GM19397 (cell line): ENCODE measurements at regions not wholly inside any gene's neighbourhood (a gene's known extent, or its start where the extent isn't known, plus 50 kb on each side); places are given as distances from the start of the nearest gene placed in this dataset.
"Not testable (repeated sequence)": the region's sequence is repeated elsewhere in the genome, so short reads cannot be mapped to it uniquely, and the experiment has no call there.

ENCODE experiments used
- ATAC-seq: cut with Tn5 transposase; IDR thresholded peaks from one replicate; pipeline ENCODE4 v1.9.1; 2021; ENCODE audit warnings: mild to moderate bottlenecking, moderate library complexity; ENCODE audit not compliant: unreplicated experiment

DNA sequence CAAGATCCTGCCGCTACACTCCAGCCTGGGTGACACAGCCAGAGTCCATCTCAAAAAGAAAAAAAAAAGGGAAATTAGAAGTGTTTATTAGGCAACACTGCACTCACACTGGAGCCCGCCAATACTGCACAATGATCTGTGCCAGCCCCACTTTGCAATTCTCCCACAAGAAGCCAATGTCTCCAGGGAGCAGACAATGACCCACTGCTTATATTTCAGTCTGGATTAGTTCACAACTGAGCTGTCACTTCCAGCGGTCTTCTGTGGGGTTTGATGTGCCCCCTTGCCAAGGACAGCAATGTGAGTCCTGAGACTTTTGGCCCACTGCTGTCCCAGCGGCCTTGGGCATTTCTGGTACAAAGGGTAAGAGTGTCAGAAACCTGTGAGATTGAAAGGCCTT, 85.6 kb upstream of the PPM1B start:
- ATAC-seq, result no peak

DNA sequence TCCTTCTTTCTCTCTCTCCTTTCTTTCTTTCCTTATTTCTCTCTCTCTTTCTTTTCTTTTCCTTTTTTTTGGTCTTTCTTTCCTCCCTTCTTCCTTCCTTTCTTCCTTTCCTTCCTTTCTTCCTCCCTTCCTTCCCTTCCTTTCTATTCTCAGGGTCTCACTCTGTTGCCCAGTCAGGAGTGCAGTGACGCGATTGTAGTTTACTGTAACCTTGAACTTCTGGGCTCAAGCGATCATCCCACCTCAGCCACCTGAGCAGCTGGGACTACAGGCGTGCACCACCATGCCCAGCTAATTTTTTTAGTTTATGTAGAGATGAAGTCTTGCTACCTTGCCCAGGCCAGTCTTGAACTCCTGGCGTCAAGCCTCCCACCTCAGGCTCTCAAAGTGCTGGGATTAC, 83.8 kb upstream of the PPM1B start:
- ATAC-seq, result no peak

DNA sequence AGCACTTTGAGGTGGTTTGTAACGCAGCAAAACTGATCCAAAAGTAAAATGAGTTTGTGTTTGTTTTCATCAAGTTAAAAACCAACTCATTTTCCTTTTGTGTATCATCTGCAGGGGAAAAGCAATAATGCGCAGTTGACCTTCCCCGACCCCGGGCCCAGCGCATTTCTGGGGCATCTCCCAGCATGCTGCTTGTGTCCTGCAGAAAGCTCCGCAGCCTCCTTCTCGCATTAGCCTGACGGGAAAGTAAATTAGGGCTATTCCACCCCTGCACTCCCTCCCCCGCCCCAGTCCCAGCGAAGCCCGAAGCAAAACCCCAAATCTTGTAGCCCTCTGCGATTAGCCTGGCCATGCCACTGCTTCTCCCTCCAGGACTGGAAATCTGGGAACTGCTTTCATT, 82.0 kb upstream of the PPM1B start:
- no peak for ATAC-seq

GRCh38 chr2:44087036-44087713, 81.5 kb upstream of the PPM1B start:
- peak; percentile 61 for ATAC-seq

DNA sequence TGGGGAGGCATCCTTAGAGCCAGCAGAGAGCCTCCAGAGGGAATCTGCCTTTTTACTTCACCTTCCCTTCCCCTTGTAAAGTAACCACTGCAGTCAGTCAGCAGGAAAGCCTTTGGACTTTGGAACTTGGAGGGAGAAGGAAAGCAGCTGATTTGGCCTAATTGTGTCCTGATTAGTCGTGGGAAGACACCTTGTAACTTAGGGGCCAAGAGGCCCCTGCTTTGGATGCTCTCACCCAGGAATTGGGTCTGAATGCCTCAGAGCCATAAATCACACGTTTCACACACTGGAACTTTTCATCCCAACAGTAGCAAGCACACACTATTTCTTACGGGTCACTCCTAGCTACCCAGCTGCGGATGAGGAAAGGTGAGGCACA, 81.0 kb upstream of the PPM1B start:
- ATAC-seq, result no peak

- ATAC-seq, result not testable (repeated sequence)
Measured at GRCh38 chr2:44092519-44092918, 76.2 kb upstream of the PPM1B start.

DNA sequence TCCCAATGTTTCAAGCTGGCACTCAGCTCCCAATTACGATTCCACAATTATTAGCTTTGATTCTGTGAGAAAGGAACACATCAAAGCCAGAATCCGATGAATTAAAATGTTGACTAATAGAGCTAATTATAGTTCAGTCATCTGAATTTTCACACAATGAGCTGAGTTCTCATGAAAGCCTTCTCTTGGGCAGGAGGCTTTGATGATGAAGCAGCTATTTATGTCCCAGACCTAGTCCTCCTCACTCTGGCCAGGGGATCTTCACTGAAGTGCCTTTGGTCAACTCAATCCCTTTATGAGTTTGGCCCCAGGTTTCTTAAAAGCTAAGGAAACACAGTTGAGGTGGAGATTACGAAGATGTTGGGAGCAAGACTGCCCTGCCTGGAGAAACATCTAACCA, 74.7 kb upstream of the PPM1B start:
- no peak for ATAC-seq

GRCh38 chr2:44097322-44097907, 71.3 kb upstream of the PPM1B start:
- no peak for ATAC-seq

DNA sequence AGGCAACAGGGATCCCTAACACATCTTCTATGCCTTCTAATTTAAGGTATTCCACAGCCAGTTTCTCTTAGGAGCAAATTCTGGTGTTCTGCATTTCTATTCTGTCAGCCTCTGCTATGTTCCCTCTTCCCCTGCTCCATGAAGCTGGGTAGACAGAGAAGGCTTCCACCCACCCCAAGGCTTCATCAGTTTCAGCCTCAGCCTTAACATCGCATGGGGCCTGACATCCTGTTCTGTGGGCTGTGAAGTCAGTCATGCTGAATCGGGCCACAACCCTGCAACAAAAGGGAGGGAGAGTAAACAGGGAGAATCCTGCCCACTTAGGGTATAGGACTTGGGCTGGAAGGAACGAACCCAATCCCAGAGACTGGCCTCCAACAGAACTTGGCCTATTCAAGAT, 70.6 kb upstream of the PPM1B start:
- no peak for ATAC-seq

DNA sequence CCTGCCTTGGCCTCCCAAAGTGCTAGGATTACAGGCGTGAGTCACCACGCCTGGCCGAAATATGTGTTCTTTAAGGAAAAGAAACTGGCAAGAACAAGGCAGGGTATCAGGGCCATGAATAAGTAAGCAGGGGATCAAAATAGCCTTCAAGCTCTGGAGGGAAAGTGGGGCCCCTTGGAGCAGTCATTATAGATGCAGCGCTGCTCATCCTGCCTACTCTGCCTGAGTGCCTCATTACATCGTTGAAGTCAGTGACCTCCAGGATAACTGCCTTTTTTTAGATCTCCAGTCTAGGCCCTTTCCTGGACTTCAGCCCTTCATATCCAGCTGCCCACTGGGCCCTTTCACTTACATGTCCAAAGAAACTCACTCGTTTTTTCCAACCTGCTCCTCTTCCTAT, 69.8 kb upstream of the PPM1B start:
- no peak for ATAC-seq

DNA sequence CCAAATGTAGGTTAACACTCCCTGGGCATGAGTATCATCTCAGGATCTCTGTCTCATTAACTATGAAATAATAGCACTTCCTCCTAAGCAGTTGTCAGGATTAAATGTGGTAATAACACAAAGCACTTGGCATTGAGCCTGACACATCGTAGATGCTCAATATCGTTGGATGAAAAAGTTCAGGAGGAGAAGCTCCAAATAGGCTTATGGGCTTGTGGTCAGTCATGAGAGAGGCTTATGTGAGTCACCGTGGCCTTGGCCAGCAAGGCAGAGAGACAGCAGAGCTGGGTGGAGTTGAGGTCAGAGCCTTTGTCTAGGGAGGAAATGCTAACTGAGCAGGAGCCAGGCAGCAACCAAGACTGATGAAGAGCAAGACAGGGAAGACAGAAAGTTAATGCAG, 68.3 kb upstream of the PPM1B start:
- ATAC-seq, result no peak

DNA sequence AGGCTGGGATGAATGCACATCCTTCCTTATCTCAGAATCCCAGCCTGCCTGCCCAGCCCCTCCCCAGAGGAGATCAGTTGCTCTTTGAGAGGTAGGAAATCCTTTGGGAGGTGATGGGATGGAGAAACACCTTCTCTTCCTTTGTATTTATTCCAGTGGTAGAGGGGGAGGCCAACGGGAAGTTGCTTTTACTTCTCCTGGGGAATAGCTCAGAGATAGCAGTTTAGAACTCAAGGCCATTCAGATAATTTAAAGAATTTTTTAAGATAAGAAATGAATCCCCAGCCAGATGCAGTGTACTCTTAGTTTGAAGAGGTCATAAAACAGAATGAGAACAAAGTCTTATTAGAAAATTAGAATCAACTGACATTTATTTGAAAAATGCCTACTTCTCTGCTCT, 67.4 kb upstream of the PPM1B start:
- no peak for ATAC-seq

DNA sequence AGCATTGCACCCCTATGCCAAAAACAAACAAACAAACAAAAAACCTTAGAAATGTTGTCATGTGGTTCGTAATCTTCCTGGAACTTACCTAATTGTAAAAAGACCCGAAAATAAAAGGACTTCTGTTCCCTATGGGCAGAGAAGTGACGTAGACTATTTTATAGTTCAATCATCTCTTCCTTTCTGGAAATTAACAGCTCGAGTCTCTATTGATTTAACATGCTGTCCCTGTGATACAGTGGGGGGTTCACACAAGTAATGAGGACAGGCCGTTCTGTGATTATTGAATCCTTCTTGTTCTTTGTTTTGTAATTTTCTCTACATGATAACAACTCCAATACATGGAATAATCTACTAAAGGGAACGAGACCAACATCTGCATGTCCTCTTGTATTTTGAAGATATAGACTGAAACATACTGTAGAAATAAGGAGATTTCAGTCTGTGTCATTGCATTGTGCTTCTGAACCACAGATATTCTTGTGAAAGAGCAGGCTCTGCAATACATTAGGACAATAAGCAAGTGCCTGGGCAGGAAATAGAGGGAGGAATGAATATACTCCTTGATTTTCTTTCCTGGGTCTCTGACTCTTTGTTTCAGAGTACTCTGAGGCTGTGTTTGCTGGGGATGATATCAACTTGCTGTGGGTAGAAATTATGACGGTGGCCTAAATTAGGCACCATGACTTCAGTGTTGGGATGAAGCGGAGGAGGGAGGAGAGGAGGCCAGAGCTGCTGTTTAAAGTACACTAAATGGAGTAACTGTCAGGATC, 65.7 kb upstream of the PPM1B start:
- no peak for ATAC-seq

DNA sequence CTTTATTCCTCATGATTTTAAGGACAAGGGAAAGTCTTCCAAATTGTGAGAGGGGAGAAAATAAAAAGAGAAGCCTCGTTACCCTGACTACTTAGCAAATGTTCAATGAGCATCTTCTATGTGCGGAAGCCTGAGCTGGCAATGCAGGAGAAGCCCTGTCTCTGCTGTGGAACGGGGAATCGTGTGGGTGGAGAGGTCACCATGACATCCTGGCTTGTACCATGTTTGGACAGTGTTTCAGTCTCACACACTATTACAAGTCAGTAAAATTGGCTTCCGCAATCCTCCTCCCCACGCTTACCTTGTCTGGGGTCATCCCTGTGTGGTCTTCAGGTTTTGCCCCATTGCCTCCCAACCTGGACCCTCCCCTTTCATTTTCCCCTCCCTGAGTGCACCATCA, 65.0 kb upstream of the PPM1B start:
- no peak for ATAC-seq

DNA sequence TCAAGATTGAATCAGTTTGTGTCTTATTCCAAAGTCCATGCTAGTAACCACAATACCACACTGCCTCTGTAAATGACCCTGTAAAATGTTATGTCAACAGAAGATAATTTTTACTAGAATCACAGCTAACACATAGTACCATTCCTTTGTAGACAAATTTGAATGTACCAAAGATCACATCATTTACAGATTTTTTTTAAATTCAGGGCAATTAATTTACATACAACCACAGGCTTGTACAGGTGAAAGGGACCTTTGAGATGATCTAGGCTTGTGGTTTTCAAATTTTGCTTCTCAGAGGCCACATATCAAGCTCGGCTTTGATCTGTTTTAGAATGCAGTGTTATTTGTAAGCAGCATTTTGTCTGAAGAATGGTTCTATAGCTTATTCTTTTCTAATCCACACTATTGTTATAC, 63.8 kb upstream of the PPM1B start:
- ATAC-seq, result no peak

DNA sequence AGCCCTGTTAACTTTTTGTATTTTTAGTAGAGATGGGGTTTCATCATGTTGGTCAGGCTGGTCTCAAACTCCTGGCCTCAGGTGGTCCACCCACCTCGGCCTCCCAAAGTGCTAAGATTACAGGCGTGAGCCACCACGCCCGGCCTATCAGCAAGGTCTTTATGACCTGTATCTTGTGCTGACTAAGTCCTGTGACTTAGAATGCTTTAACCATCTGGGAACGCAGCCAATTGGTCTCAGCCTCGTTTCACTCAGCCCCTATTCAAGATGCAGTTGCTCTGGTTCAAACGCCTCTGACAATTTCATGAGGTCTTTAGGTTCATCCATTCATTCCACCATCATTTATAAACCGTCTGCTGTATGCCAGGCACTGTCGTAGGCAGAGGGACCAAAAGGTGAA, 62.2 kb upstream of the PPM1B start:
- not testable (repeated sequence) for ATAC-seq

GRCh38 chr2:44107086-44107740, 61.5 kb upstream of the PPM1B start:
- peak; percentile 76 for ATAC-seq

DNA sequence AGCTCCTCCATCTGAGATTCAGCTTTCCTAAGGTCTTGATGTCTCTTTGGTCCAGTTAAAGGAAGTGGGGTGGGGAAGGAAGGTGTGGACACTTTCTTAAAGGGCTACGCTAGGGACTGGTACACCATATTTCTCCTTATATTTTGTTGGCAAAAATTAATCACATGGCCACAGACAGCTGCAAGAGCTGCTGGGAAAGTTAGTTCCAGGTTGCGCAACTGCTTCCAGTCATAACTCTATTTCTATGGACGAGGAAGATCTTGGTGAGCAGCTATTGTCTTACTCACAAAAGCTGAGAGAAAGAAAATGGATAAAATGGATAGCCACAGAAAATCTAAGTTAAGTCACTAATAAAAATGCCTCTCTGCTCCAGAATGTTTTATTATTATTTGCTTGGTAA, 60.7 kb upstream of the PPM1B start:
- no peak for ATAC-seq

DNA sequence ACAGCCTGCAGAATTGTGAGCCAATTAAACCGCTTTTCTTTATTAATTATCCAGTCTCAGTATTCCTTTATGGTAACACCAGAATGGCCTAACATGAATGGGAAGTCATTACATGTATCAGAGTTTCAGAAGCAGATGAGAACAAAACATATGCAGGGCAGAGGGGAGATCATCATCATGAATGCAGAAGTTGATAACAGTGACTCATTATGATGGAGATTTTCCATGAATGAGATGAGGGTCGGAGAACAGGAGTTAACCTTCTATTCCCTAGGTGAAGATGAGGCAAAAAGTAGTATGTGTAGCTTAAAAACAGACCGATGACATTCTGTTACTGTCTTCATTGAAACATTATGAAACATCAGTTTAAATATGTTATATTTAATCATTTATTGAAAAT, 59.5 kb upstream of the PPM1B start:
- ATAC-seq, result no peak

- no peak for ATAC-seq
Measured at GRCh38 chr2:44110444-44110843, 58.2 kb upstream of the PPM1B start.

GRCh38 chr2:44112096-44112495, 56.6 kb upstream of the PPM1B start:
- ATAC-seq, result no peak

GRCh38 chr2:44116319-44116718, 52.4 kb upstream of the PPM1B start:
- no peak for ATAC-seq
